Natural killer cell (primary cell): ENCODE measurements at regions not wholly inside any gene's neighbourhood (a gene's known extent, or its start where the extent isn't known, plus 50 kb on each side); places are given as distances from the start of the nearest gene placed in this dataset.

ENCODE experiments used
- ATAC-seq, 3 donors: fragments of 150-1000 bp in 2 of 3; fragments of 200-7000 bp in 1 of 3; cut with Tn5 transposase; 1 replicate in 1 of 3; 2 replicates in 2 of 3; pipeline ENCODE4 v1.10.0; 2021; ENCODE audit warnings: mild to moderate bottlenecking in 2 of 3, moderate library complexity in 2 of 3
- DNase-seq, 2 donors: peaks; one replicate each; pipeline versions ENCODE4 v3.0.0 to v3.0.0-alpha.2; 2013 to 2021; ENCODE audit warnings: mixed read lengths in 1 of 2
- H3K27ac ChIP-seq: one replicate; pipeline ENCODE4 v1.5.1; 2013; ENCODE audit warnings: mild to moderate bottlenecking, low read length
- H3K27me3 ChIP-seq: one replicate; pipeline ENCODE4 v1.6.1; 2013; ENCODE audit warnings: low read length; ENCODE audit not compliant: control insufficient read depth, insufficient read depth
- H3K36me3 ChIP-seq: one replicate; pipeline ENCODE4 v1.6.1; 2013; ENCODE audit warnings: low read length; ENCODE audit not compliant: control insufficient read depth, insufficient read depth
- H3K4me1 ChIP-seq: one replicate; pipeline ENCODE4 v1.6.1; 2013; ENCODE audit warnings: low read length; ENCODE audit not compliant: control insufficient read depth, insufficient read depth
- H3K4me3 ChIP-seq: one replicate; pipeline ENCODE4 v1.5.1; 2013; ENCODE audit warnings: low read length
- H3K9me3 ChIP-seq: one replicate; pipeline ENCODE4 v1.6.1; 2013; ENCODE audit warnings: low read length; ENCODE audit not compliant: control insufficient read depth, insufficient read depth
- H3K27ac Mint-ChIP-seq, 2 donors: one replicate each; pipeline ENCODE4 v1.8.0; 2022; ENCODE audit warnings: mild to moderate bottlenecking in 2 of 2, mixed read lengths in 2 of 2, moderate library complexity in 1 of 2
- H3K27me3 Mint-ChIP-seq, 2 donors: one replicate each; pipeline ENCODE4 v1.8.0; 2022; ENCODE audit warnings: low read depth in 2 of 2, mixed read lengths in 2 of 2
- H3K36me3 Mint-ChIP-seq: one replicate; pipeline ENCODE4 v1.8.0; 2022; ENCODE audit warnings: mixed read lengths
- H3K4me1 Mint-ChIP-seq, 2 donors: one replicate each; pipeline ENCODE4 v1.8.0; 2022; ENCODE audit warnings: mixed read lengths in 2 of 2
- H3K4me3 Mint-ChIP-seq: one replicate; pipeline ENCODE4 v1.8.0; 2022; ENCODE audit warnings: mild to moderate bottlenecking, moderate library complexity, mixed read lengths
- H3K9me3 Mint-ChIP-seq, 2 donors: one replicate each; pipeline ENCODE4 v1.8.0; 2022; ENCODE audit warnings: mixed read lengths in 2 of 2
- CTCF ChIP-seq: fragments of 200-600 bp; IDR thresholded peaks from one replicate; pipeline ENCODE4 v1.8.0; 2022; ENCODE audit warnings: antibody characterized with exemption
- WGBS: methylation state at CpG from one replicate; pipeline ENCODE4 v1.1.7; 2013; ENCODE audit warnings: missing lambda C conversion rate; ENCODE audit not compliant: insufficient coverage; 5-methylcytosine and 5-hydroxymethylcytosine counted together
- intact Hi-C: fragments of 100-400 bp; cut with micrococcal nuclease; formaldehyde crosslinking; loops from one replicate; pipeline ENCODE4 v1.14.2; 2022

GRCh38 chr1:38275960-38276359, 229.4 kb upstream of the POU3F1 start:
- no peaks in the 10 kb centered on the region for H3K36me3 ChIP-seq
- no peaks in the 10 kb centered on the region for H3K4me1 ChIP-seq
- peaks cover 2% of the 10 kb centered on the region for H3K27me3 ChIP-seq
- intact Hi-C loops: no loop called here
- DNase-seq (no peak), ATAC-seq (no peak)
- peaks cover 28 to 43% of the 10 kb centered on the region in 2 donors for H3K27me3 Mint-ChIP-seq
- 100% methylated on average over 3 of the region's 3 CpGs for WGBS
- H3K9me3 ChIP-seq: peaks cover 5% of the 10 kb centered on the region
- no peak overlapping the region for H3K4me3 ChIP-seq
- no peaks in the 10 kb centered on the region for H3K4me1 Mint-ChIP-seq
- no peak overlapping the region for H3K27ac ChIP-seq
- no peaks in the 10 kb centered on the region for H3K36me3 Mint-ChIP-seq
- peaks cover 2 to 9% of the 10 kb centered on the region in 2 donors for H3K9me3 Mint-ChIP-seq
- H3K27ac Mint-ChIP-seq: no peak overlapping the region
- TF ChIP-seq CTCF: no peak
- no peak overlapping the region for H3K4me3 Mint-ChIP-seq

- TF ChIP-seq CTCF: no peak
- no peak overlapping the region for H3K4me3 Mint-ChIP-seq
- peaks cover 2 to 9% of the 10 kb centered on the region in 2 donors for H3K9me3 Mint-ChIP-seq
- H3K27me3 ChIP-seq: peaks cover 6% of the 10 kb centered on the region
- H3K4me3 ChIP-seq: no peak overlapping the region
- H3K9me3 ChIP-seq: peaks cover 5% of the 10 kb centered on the region
- ATAC-seq: no peak
- 53% methylated on average over 4 of the region's 4 CpGs for WGBS
- H3K36me3 Mint-ChIP-seq: no peaks in the 10 kb centered on the region
- intact Hi-C loops: no loop called here
- H3K27me3 Mint-ChIP-seq: peaks cover 28 to 38% of the 10 kb centered on the region in 2 donors
- no peaks in the 10 kb centered on the region for H3K4me1 ChIP-seq
- H3K27ac Mint-ChIP-seq: no peak overlapping the region
- H3K4me1 Mint-ChIP-seq: no peaks in the 10 kb centered on the region
- no peaks in the 10 kb centered on the region for H3K36me3 ChIP-seq
- no peak overlapping the region for H3K27ac ChIP-seq
- no peak for DNase-seq
Measured at GRCh38 chr1:38274974-38275373, 228.4 kb upstream of the POU3F1 start.

- Mint-ChIP-seq H3K4me1 (no peaks in the 10 kb centered on the region), H3K4me3 (no peak overlapping the region), H3K27me3 (peaks cover 20 to 38% of the 10 kb centered on the region in 2 donors), H3K27ac (no peak overlapping the region), H3K9me3 (peaks cover 0 to 2% of the 10 kb centered on the region in 2 donors), H3K36me3 (no peaks in the 10 kb centered on the region)
- H3K4me3 ChIP-seq: no peak overlapping the region
- no peak for TF ChIP-seq CTCF
- H3K36me3 ChIP-seq: no peaks in the 10 kb centered on the region
- DNase-seq (no peak), ATAC-seq (no peak)
- H3K27ac ChIP-seq: no peak overlapping the region
- H3K4me1 ChIP-seq: no peaks in the 10 kb centered on the region
- H3K27me3 ChIP-seq: peaks cover 6% of the 10 kb centered on the region
- intact Hi-C loops: no loop called here
- no peaks in the 10 kb centered on the region for H3K9me3 ChIP-seq
- WGBS: 74% methylated on average over 9 of the region's 9 CpGs
Measured at GRCh38 chr1:38273196-38273804, 226.7 kb upstream of the POU3F1 start.

- Histone ChIP-seq H3K36me3 (no peaks in the 10 kb centered on the region), H3K4me3 (no peak overlapping the region), H3K4me1 (no peaks in the 10 kb centered on the region), H3K27ac (no peak overlapping the region), H3K27me3 (peaks cover 6% of the 10 kb centered on the region), H3K9me3 (no peaks in the 10 kb centered on the region)
- intact Hi-C loops: no loop called here
- H3K4me3 Mint-ChIP-seq: no peak overlapping the region
- no peaks in the 10 kb centered on the region for H3K36me3 Mint-ChIP-seq
- H3K4me1 Mint-ChIP-seq: no peaks in the 10 kb centered on the region
- H3K9me3 Mint-ChIP-seq: no peaks in the 10 kb centered on the region
- DNase-seq (no peak), ATAC-seq (no peak)
- no peak for TF ChIP-seq CTCF
- H3K27me3 Mint-ChIP-seq: peaks cover 21 to 38% of the 10 kb centered on the region in 2 donors
- 65% methylated on average over 3 of the region's 3 CpGs for WGBS
- no peak overlapping the region for H3K27ac Mint-ChIP-seq
Measured at GRCh38 chr1:38272515-38272914, 225.9 kb upstream of the POU3F1 start.
